PC-3 (cell line): ENCODE measurements at regions not wholly inside any gene's neighbourhood (a gene's known extent, or its start where the extent isn't known, plus 50 kb on each side); places are given as distances from the start of the nearest gene placed in this dataset.

Experiments
- CTCF ChIP-seq: fragments of 300-600 bp; sonication (generic); conservative IDR thresholded peaks from 2 replicates; pipeline ENCODE4 v1.5.1; 2017; ENCODE audit warnings: antibody characterized with exemption, low read depth, mild to moderate bottlenecking, low read length
- EZH2 ChIP-seq: fragments of 300-600 bp; sonication (generic); IDR thresholded peaks from one replicate; pipeline ENCODE4 v1.6.1; 2017; ENCODE audit warnings: antibody characterized with exemption, mild to moderate bottlenecking, low read length; ENCODE audit not compliant: unreplicated experiment
- EZH2phosphoT487 ChIP-seq: fragments of 300-600 bp; sonication (generic); IDR thresholded peaks from 2 replicates; pipeline ENCODE4 v1.6.1; 2018; ENCODE audit warnings: mild to moderate bottlenecking, antibody characterized with exemption, low read length, borderline replicate concordance

- TF ChIP-seq EZH2 (no peak), CTCF (no peak), EZH2phosphoT487 (no peak)
Observed at GRCh38 chr12:84745127-84745526, 167.5 kb downstream of the SLC6A15 start.
